ENCODE measurements at regions not wholly inside any gene's neighbourhood (a gene's known extent, or its start where the extent isn't known, plus 50 kb on each side); places are given as distances from the start of the nearest gene placed in this dataset.

GRCh38 chr2:107128381-107128780, 242.4 kb upstream of the ST6GAL2 start:
- no peak for DNase-seq (ENCODE audit: low read depth in 1 of 2, low spot score in 1 of 2)
- H3K27ac ChIP-seq (replicated peaks), result no peak overlapping the region
- H3K4me3 ChIP-seq (replicated peaks; ENCODE audit: insufficient read depth, low read length), result no peak overlapping the region
- TF ChIP-seq CTCF (IDR thresholded peaks at IDR 0.05; ENCODE audit: insufficient read depth, low read length), result no peak
- no peak for TF ChIP-seq POLR2AphosphoS5 (IDR thresholded peaks at IDR 0.05; ENCODE audit: low read depth)
- no peak for TF ChIP-seq SPI1 (IDR thresholded peaks at IDR 0.05; ENCODE audit: borderline replicate concordance, low read depth)
- no peak for TF ChIP-seq GABPA (IDR thresholded peaks at IDR 0.05; ENCODE audit: low read depth)
- TF ChIP-seq, protein P1, sequence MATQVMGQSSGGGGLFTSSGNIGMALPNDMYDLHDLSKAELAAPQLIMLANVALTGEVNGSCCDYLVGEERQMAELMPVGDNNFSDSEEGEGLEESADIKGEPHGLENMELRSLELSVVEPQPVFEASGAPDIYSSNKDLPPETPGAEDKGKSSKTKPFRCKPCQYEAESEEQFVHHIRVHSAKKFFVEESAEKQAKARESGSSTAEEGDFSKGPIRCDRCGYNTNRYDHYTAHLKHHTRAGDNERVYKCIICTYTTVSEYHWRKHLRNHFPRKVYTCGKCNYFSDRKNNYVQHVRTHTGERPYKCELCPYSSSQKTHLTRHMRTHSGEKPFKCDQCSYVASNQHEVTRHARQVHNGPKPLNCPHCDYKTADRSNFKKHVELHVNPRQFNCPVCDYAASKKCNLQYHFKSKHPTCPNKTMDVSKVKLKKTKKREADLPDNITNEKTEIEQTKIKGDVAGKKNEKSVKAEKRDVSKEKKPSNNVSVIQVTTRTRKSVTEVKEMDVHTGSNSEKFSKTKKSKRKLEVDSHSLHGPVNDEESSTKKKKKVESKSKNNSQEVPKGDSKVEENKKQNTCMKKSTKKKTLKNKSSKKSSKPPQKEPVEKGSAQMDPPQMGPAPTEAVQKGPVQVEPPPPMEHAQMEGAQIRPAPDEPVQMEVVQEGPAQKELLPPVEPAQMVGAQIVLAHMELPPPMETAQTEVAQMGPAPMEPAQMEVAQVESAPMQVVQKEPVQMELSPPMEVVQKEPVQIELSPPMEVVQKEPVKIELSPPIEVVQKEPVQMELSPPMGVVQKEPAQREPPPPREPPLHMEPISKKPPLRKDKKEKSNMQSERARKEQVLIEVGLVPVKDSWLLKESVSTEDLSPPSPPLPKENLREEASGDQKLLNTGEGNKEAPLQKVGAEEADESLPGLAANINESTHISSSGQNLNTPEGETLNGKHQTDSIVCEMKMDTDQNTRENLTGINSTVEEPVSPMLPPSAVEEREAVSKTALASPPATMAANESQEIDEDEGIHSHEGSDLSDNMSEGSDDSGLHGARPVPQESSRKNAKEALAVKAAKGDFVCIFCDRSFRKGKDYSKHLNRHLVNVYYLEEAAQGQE (IDR thresholded peaks at IDR 0.05; ENCODE audit: insufficient replicate concordance, low read depth), result no peak
- peaks cover 3% of the 10 kb centered on the region for H3K27me3 ChIP-seq (ENCODE audit: insufficient read depth, poor library complexity, severe bottlenecking)

GRCh38 chr2:107132070-107132469, 246.1 kb upstream of the ST6GAL2 start:
- H3K27ac ChIP-seq (replicated peaks), result no peak overlapping the region
- TF ChIP-seq SPI1 (IDR thresholded peaks at IDR 0.05; ENCODE audit: borderline replicate concordance, low read depth), result peak; percentile 81
- TF ChIP-seq, protein P1 (IDR thresholded peaks at IDR 0.05; ENCODE audit: insufficient replicate concordance, low read depth), result no peak
- H3K4me3 ChIP-seq (replicated peaks; ENCODE audit: insufficient read depth, low read length), result no peak overlapping the region
- DNase-seq (ENCODE audit: low read depth in 1 of 2, low spot score in 1 of 2), result peak in 1 of 2 experiments; percentile 34
- peaks cover 3% of the 10 kb centered on the region for H3K27me3 ChIP-seq (ENCODE audit: insufficient read depth, poor library complexity, severe bottlenecking)

GRCh38 chr2:107132746-107133145, 246.8 kb upstream of the ST6GAL2 start:
- Histone ChIP-seq H3K27me3 (ENCODE audit: insufficient read depth, poor library complexity, severe bottlenecking) (peaks cover 3% of the 10 kb centered on the region), H3K27ac (replicated peaks) (no peak overlapping the region), H3K4me3 (replicated peaks; ENCODE audit: insufficient read depth, low read length) (no peak overlapping the region)
- no peak for TF ChIP-seq CTCF (IDR thresholded peaks at IDR 0.05; ENCODE audit: insufficient read depth, low read length)
- no peak for TF ChIP-seq SPI1 (IDR thresholded peaks at IDR 0.05; ENCODE audit: borderline replicate concordance, low read depth)
- TF ChIP-seq GABPA (IDR thresholded peaks at IDR 0.05; ENCODE audit: low read depth), result no peak
- TF ChIP-seq, protein P1 (IDR thresholded peaks at IDR 0.05; ENCODE audit: insufficient replicate concordance, low read depth), result no peak
- no peak for TF ChIP-seq POLR2AphosphoS5 (IDR thresholded peaks at IDR 0.05; ENCODE audit: low read depth)
- no peak for DNase-seq (ENCODE audit: low read depth in 1 of 2, low spot score in 1 of 2)

DNA sequence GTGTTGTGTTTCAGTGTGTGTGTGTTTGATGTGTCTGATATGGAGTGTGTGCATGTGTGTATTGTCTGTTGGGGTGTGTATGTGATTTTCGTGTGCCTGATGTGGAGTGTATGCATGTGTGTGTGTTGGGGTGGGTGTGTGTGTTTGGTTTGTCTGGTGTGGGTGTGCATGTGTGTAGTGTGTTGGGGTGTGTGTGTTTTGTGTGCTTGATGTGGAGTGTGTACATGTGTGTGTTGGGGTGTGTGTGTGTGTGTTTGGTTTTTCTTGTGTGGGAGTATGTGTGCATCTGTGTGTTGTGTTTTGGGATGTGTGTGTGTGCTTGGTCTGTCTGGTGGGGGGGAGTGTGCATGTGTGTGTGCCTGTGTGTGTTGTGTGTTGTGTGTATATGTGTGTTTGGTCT, 247.4 kb upstream of the ST6GAL2 start:
- DNase-seq (ENCODE audit: low read depth in 1 of 2, low spot score in 1 of 2), result no peak
- no peak for TF ChIP-seq CTCF (IDR thresholded peaks at IDR 0.05; ENCODE audit: insufficient read depth, low read length)
- no peak for TF ChIP-seq SPI1 (IDR thresholded peaks at IDR 0.05; ENCODE audit: borderline replicate concordance, low read depth)
- TF ChIP-seq POLR2AphosphoS5 (IDR thresholded peaks at IDR 0.05; ENCODE audit: low read depth), result no peak
- no peak for TF ChIP-seq GABPA (IDR thresholded peaks at IDR 0.05; ENCODE audit: low read depth)
- TF ChIP-seq, protein P1 (IDR thresholded peaks at IDR 0.05; ENCODE audit: insufficient replicate concordance, low read depth), result no peak

More for the DNA sequence above, 247.4 kb upstream of the ST6GAL2 start:
- Histone ChIP-seq H3K27me3 (ENCODE audit: insufficient read depth, poor library complexity, severe bottlenecking) (peaks cover 3% of the 10 kb centered on the region), H3K27ac (replicated peaks) (no peak overlapping the region), H3K4me3 (replicated peaks; ENCODE audit: insufficient read depth, low read length) (no peak overlapping the region)

All from HL-60 (cell line).